ENCODE measurements at regions not wholly inside any gene's neighbourhood (a gene's known extent, or its start where the extent isn't known, plus 50 kb on each side); places are given as distances from the start of the nearest gene placed in this dataset.

DNA sequence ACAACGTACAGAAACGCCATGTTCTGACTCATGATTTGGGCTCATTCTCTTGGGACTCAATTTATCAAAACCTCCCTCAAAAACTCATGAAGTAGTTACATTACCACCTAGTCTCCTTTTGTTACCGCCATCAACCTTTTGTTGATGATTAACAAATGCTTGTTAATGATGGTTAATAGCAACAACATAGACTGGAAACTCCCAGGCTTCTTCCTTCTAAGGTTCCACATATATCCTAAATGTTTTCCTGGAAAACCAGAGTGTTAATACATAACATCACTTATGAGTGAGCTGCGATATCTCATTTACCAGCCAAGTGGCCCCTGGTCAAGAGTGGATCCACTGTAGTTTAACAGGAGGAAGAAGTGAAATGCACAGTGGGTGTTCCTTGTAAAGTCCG lies 176.3 kb downstream of the ERMARD start:
- TF ChIP-seq GATA2 (IDR thresholded peaks at IDR 0.05; ENCODE audit: low read depth, low read length): no peak
- no peak for TF ChIP-seq GATA3 (IDR thresholded peaks at IDR 0.05; ENCODE audit: low read depth, low read length)
